GM12878 (cell line): ENCODE measurements at regions not wholly inside any gene's neighbourhood (a gene's known extent, or its start where the extent isn't known, plus 50 kb on each side); places are given as distances from the start of the nearest gene placed in this dataset.

Experiments
- ATAC-seq: fragments of 200-7000 bp; cut with Tn5 transposase; 3 replicates; pipeline ENCODE4 v1.9.1; 2020; ENCODE audit warnings: mild to moderate bottlenecking, moderate library complexity
- BruUV-seq: library from RNA; stranded (reverse); fragments of 400-500 nt; replicated peaks from 2 replicates; lab custom pipeline; 2021; lab: Mats Ljungman, UMichigan
- CTCF ChIA-PET: fragments of 300-600 bp; sonication (Branson Sonifier 250); formaldehyde crosslinking; extraction: SDS; loops from one replicate; lab custom pipeline; 2021; ENCODE audit warnings: inconsistent platforms; lab: Yijun Ruan, JAX
- POLR2A ChIA-PET: fragments of 350-600 bp; formaldehyde crosslinking; extraction: SDS; loops from one replicate; lab custom pipeline; 2021; ENCODE audit warnings: inconsistent platforms; lab: Charles Lee
- RAD21 ChIA-PET: fragments of 300-600 bp; sonication (Branson Sonifier 250); formaldehyde crosslinking; loops from one replicate; lab custom pipeline; 2023; ENCODE audit warnings: antibody characterized with exemption; ENCODE audit not compliant: unreplicated experiment; lab: Charles Lee
- SMC1A ChIA-PET: fragments of 300-600 bp; sonication (Branson Sonifier 250); formaldehyde crosslinking; loops from one replicate; lab custom pipeline; 2023; ENCODE audit not compliant: unreplicated experiment, uncharacterized antibody; lab: Charles Lee
- DNase-seq: peaks from one replicate; pipeline ENCODE4 v3.0.0-alpha.2; 2011; ENCODE audit warnings: low read depth, low spot score
- FAIRE-seq: peaks from 3 replicates; lab custom pipeline; 2011; peaks lifted over from hg19 to GRCh38; lab: Jason Lieb, UNC
- H2AFZ ChIP-seq: 2 replicates; pipeline ENCODE4 v1.6.0; 2011; ENCODE audit warnings: low read depth, low read length, control low read depth; ENCODE audit not compliant: control insufficient read depth
- H3K27ac ChIP-seq: 2 replicates; pipeline ENCODE4 v1.5.1; 2011; ENCODE audit warnings: control low read depth; ENCODE audit not compliant: control insufficient read depth, insufficient read depth
- H3K27me3 ChIP-seq, 2 experiments: replicated peaks in 1 of 2; 2 replicates each; pipeline versions ENCODE4 v1.6.0 to v1.6.1; 2011; ENCODE audit warnings: low read length in 1 of 2; ENCODE audit not compliant: control insufficient read depth in 2 of 2, insufficient read depth in 2 of 2
- H3K36me3 ChIP-seq, 2 experiments: 2 replicates each; pipeline ENCODE4 v1.5.1; 2011; ENCODE audit warnings: low read length in 1 of 2; ENCODE audit not compliant: control insufficient read depth in 2 of 2, insufficient read depth in 2 of 2
- H3K4me1 ChIP-seq: 2 replicates; pipeline ENCODE4 v1.6.1; 2011; ENCODE audit warnings: mild to moderate bottlenecking, low read length, moderate library complexity, mixed read lengths; ENCODE audit not compliant: control insufficient read depth, insufficient read depth
- H3K4me2 ChIP-seq: 2 replicates; pipeline ENCODE4 v1.6.0; 2011; ENCODE audit warnings: control low read depth; ENCODE audit not compliant: control insufficient read depth, insufficient read depth
- H3K4me3 ChIP-seq: fragments of 200-600 bp; sonication (generic); 2 replicates; pipeline ENCODE4 v1.5.1; 2016
- H3K79me2 ChIP-seq: 2 replicates; pipeline ENCODE4 v1.6.0; 2011; ENCODE audit warnings: low read length; ENCODE audit not compliant: control insufficient read depth, insufficient read depth
- H3K9ac ChIP-seq: 2 replicates; pipeline ENCODE4 v1.8.0; 2011; ENCODE audit warnings: low read length, control low read depth, mixed read lengths; ENCODE audit not compliant: control insufficient read depth, insufficient read depth
- H3K9me3 ChIP-seq: replicated peaks from 3 replicates; pipeline ENCODE4 v1.5.1; 2011; ENCODE audit warnings: mild to moderate bottlenecking, low read length; ENCODE audit not compliant: control insufficient read depth, insufficient read depth
- H4K20me1 ChIP-seq: 2 replicates; pipeline ENCODE4 v1.6.0; 2011; ENCODE audit not compliant: control insufficient read depth, insufficient read depth
- ASH2L ChIP-seq: fragments of 300-600, 200-600 bp; sonication (generic); IDR thresholded peaks from 2 replicates; pipeline ENCODE4 v1.6.1; 2017; ENCODE audit warnings: low read depth, mild to moderate bottlenecking, borderline replicate concordance
- CREM ChIP-seq: IDR thresholded peaks from 2 replicates; pipeline ENCODE4 v1.6.1; 2014; ENCODE audit warnings: antibody characterized with exemption, low read depth
- FOXM1 ChIP-seq: IDR thresholded peaks from 2 replicates; pipeline ENCODE4 v1.6.1; 2012; ENCODE audit warnings: low read depth, mild to moderate bottlenecking, inconsistent platforms, low read length, moderate library complexity
- GATAD2B ChIP-seq: fragments of 450-650 bp; conservative IDR thresholded peaks from 2 replicates; pipeline ENCODE4 v1.6.1; 2017; ENCODE audit warnings: low read depth, mild to moderate bottlenecking, moderate library complexity
- HDAC2 ChIP-seq: fragments of 200-600 bp; sonication (generic); IDR thresholded peaks from 2 replicates; pipeline ENCODE4 v1.6.1; 2017
- NBN ChIP-seq: fragments of 450-650 bp; IDR thresholded peaks from 2 replicates; pipeline ENCODE4 v1.6.1; 2016
- PAX5 ChIP-seq: IDR thresholded peaks from 2 replicates; pipeline ENCODE4 v1.6.1; 2011; ENCODE audit warnings: low read depth, low read length, borderline replicate concordance
- POLR2A ChIP-seq: IDR thresholded peaks from 2 replicates; pipeline ENCODE4 v1.6.1; 2011; ENCODE audit warnings: low read depth, mild to moderate bottlenecking, low read length
- POLR2AphosphoS2 ChIP-seq: IDR thresholded peaks from 2 replicates; pipeline ENCODE4 v1.6.1; 2011; ENCODE audit warnings: low read depth, mild to moderate bottlenecking, low read length, improper control_type of control experiment, moderate library complexity
- POLR2AphosphoS5 ChIP-seq: IDR thresholded peaks from 2 replicates; pipeline ENCODE4 v1.6.1; 2011; ENCODE audit warnings: mild to moderate bottlenecking, low read length, inconsistent platforms
- SMAD5 ChIP-seq: IDR thresholded peaks from 2 replicates; pipeline ENCODE4 v1.6.1; 2016; ENCODE audit warnings: antibody characterized with exemption, low read depth
- TARDBP ChIP-seq: IDR thresholded peaks from 2 replicates; pipeline ENCODE4 v1.6.1; 2016; ENCODE audit warnings: borderline replicate concordance
- YBX1 ChIP-seq: fragments of 450-650 bp; IDR thresholded peaks from 2 replicates; pipeline ENCODE4 v1.6.1; 2016; ENCODE audit warnings: antibody characterized with exemption
- ZNF24 ChIP-seq: fragments of 450-650 bp; IDR thresholded peaks from 2 replicates; pipeline ENCODE4 v1.6.1; 2017; ENCODE audit warnings: antibody characterized with exemption, mild to moderate bottlenecking
- ZZZ3 ChIP-seq: IDR thresholded peaks from 2 replicates; pipeline ENCODE4 v1.6.1; 2011; ENCODE audit warnings: low read depth; ENCODE audit not compliant: control insufficient read depth, insufficient read length
- WGBS: methylation state at CpG from one replicate; pipeline ENCODE4 v1.1.6; 2016; ENCODE audit warnings: low lambda C conversion rate; ENCODE audit not compliant: insufficient replicate concordance, insufficient coverage; ENCODE audit errors: missing lambda C conversion rate; 5-methylcytosine and 5-hydroxymethylcytosine counted together
- in situ Hi-C: fragments of 300-500 bp; cut with MboI; formaldehyde crosslinking; loops from 9 replicates; pipeline ENCODE4 v1.14.3; 2018; ENCODE audit warnings: mixed read lengths
- intact Hi-C: fragments of 100-400 bp; cut with micrococcal nuclease; formaldehyde crosslinking; loops from one replicate; pipeline ENCODE4 v1.14.2; 2022; ENCODE audit not compliant: unreplicated experiment
- TF ChIP-seq, protein P1 (sequence below): fragments of 150-350 bp; IDR thresholded peaks from 2 replicates; pipeline ENCODE4 v1.6.1; 2014; ENCODE audit warnings: mild to moderate bottlenecking, low read depth, low read length
- TF ChIP-seq, protein P2 (sequence below): IDR thresholded peaks from 2 replicates; pipeline ENCODE4 v1.6.1; 2012; ENCODE audit warnings: low read depth, low read length, improper control_type of control experiment
- TF ChIP-seq, protein P3 (sequence below): fragments of 450-650 bp; IDR thresholded peaks from 2 replicates; pipeline ENCODE4 v1.6.1; 2014; ENCODE audit warnings: mild to moderate bottlenecking
- TF ChIP-seq, protein P4 (sequence below): fragments of 450-650 bp; IDR thresholded peaks from 2 replicates; pipeline ENCODE4 v1.6.1; 2018; ENCODE audit warnings: borderline replicate concordance, mild to moderate bottlenecking; ENCODE audit not compliant: partially characterized antibody

DNA sequence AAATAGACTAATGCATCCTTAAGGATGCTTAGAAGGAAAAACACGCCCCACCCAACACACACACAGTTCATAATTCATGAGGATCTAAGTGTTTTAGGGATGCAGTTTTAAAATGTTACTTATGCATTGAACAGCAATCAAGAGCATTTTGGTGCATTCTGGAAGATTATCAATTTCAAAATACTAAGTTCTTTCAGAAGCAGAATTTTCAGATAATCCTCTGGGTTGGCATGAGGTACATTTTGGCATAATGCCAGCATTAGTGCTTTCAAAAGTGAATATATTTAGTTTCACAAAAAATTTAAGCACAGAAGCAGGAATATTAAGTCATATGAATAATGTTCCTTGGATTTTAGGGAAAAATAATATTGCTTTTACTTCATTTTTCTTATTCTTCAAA lies 937.1 kb downstream of the REEP3 start:
- no peak overlapping the region for H3K9ac ChIP-seq
- no peak for ATAC-seq
- no peak for FAIRE-seq
- DNase-seq = no peak
- intact Hi-C loops (no loop called here), in situ Hi-C loops (no loop called here)
- no peaks in the 10 kb centered on the region for H3K9me3 ChIP-seq
- H3K4me2 ChIP-seq = no peak overlapping the region
- H3K79me2 ChIP-seq = no peaks in the 10 kb centered on the region
- no peak overlapping the region for H3K4me3 ChIP-seq
- H3K27ac ChIP-seq = no peak overlapping the region
- no peaks in the 10 kb centered on the region for H4K20me1 ChIP-seq
- ChIA-PET CTCF (no interaction called here), SMC1A (no interaction called here), POLR2A (no interaction called here), RAD21 (no interaction called here)
- no peaks in the 10 kb centered on the region for H3K4me1 ChIP-seq
- whole genome bisulfite sequencing = 10% methylated on average over 1 of the region's 1 CpG
- no peaks in the 10 kb centered on the region for H3K27me3 ChIP-seq
- H2AFZ ChIP-seq = no peak overlapping the region
- no peak for TF ChIP-seq PAX5
- TF ChIP-seq, protein P1, sequence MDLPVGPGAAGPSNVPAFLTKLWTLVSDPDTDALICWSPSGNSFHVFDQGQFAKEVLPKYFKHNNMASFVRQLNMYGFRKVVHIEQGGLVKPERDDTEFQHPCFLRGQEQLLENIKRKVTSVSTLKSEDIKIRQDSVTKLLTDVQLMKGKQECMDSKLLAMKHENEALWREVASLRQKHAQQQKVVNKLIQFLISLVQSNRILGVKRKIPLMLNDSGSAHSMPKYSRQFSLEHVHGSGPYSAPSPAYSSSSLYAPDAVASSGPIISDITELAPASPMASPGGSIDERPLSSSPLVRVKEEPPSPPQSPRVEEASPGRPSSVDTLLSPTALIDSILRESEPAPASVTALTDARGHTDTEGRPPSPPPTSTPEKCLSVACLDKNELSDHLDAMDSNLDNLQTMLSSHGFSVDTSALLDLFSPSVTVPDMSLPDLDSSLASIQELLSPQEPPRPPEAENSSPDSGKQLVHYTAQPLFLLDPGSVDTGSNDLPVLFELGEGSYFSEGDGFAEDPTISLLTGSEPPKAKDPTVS = no peak
- TF ChIP-seq NBN = no peak
- TF ChIP-seq POLR2A = no peak
- no peak for TF ChIP-seq ZNF24
- no peak for TF ChIP-seq TARDBP
- TF ChIP-seq HDAC2 = no peak
- no peak for TF ChIP-seq POLR2AphosphoS5
- TF ChIP-seq ZZZ3 = no peak
- TF ChIP-seq, protein P2, sequence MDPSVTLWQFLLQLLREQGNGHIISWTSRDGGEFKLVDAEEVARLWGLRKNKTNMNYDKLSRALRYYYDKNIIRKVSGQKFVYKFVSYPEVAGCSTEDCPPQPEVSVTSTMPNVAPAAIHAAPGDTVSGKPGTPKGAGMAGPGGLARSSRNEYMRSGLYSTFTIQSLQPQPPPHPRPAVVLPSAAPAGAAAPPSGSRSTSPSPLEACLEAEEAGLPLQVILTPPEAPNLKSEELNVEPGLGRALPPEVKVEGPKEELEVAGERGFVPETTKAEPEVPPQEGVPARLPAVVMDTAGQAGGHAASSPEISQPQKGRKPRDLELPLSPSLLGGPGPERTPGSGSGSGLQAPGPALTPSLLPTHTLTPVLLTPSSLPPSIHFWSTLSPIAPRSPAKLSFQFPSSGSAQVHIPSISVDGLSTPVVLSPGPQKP = no peak
- no peak for TF ChIP-seq GATAD2B
- TF ChIP-seq, protein P3, sequence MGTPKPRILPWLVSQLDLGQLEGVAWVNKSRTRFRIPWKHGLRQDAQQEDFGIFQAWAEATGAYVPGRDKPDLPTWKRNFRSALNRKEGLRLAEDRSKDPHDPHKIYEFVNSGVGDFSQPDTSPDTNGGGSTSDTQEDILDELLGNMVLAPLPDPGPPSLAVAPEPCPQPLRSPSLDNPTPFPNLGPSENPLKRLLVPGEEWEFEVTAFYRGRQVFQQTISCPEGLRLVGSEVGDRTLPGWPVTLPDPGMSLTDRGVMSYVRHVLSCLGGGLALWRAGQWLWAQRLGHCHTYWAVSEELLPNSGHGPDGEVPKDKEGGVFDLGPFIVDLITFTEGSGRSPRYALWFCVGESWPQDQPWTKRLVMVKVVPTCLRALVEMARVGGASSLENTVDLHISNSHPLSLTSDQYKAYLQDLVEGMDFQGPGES = no peak
- no peak for TF ChIP-seq YBX1
- no peak for TF ChIP-seq CREM
- TF ChIP-seq SMAD5 = no peak
- TF ChIP-seq, protein P4, sequence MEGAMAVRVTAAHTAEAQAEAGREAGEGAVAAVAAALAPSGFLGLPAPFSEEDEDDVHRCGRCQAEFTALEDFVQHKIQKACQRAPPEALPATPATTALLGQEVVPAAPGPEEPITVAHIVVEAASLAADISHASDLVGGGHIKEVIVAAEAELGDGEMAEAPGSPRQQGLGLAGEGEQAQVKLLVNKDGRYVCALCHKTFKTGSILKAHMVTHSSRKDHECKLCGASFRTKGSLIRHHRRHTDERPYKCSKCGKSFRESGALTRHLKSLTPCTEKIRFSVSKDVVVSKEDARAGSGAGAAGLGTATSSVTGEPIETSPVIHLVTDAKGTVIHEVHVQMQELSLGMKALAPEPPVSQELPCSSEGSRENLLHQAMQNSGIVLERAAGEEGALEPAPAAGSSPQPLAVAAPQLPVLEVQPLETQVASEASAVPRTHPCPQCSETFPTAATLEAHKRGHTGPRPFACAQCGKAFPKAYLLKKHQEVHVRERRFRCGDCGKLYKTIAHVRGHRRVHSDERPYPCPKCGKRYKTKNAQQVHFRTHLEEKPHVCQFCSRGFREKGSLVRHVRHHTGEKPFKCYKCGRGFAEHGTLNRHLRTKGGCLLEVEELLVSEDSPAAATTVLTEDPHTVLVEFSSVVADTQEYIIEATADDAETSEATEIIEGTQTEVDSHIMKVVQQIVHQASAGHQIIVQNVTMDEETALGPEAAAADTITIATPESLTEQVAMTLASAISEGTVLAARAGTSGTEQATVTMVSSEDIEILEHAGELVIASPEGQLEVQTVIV = no peak
- TF ChIP-seq ASH2L = no peak
- no peak for TF ChIP-seq POLR2AphosphoS2
- no peak for TF ChIP-seq FOXM1
- H3K36me3 ChIP-seq = no peaks in the 10 kb centered on the region
- no TSS peak for BruUV-seq
